ENCODE measurements at regions not wholly inside any gene's neighbourhood (a gene's known extent, or its start where the extent isn't known, plus 50 kb on each side); places are given as distances from the start of the nearest gene placed in this dataset.

DNA sequence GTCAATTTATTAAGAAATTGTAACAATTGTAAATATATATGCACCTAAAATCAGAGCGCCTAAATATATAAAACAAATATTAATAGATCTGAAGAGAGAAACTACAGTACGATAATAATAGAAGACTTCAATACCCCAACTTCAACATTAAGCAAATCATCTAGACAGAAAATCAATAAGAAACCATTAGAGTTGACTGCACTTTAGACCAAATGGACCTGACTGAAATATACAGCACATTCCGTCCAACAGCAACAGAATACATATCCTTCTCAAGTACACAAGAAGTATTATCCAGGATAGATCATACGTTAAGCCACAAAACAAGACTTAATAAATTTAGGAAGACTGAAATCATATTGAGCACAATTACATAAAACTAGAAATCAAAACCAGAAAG is 208.7 kb downstream of the MED10 start:
- TF ChIP-seq POLR2A (IDR thresholded peaks at IDR 0.05; ENCODE audit: low read depth, low read length) (no peak), POLR2AphosphoS5 (IDR thresholded peaks at IDR 0.05; ENCODE audit: low read depth, low read length) (no peak)

All from GM12892 (cell line).